PC-3 (cell line): ENCODE measurements at regions not wholly inside any gene's neighbourhood (a gene's known extent, or its start where the extent isn't known, plus 50 kb on each side); places are given as distances from the start of the nearest gene placed in this dataset.

Experiments
- CTCF ChIP-seq: fragments of 300-600 bp; sonication (generic); conservative IDR thresholded peaks from 2 replicates; pipeline ENCODE4 v1.5.1; 2017; ENCODE audit warnings: antibody characterized with exemption, low read depth, mild to moderate bottlenecking, low read length
- EZH2 ChIP-seq: fragments of 300-600 bp; sonication (generic); IDR thresholded peaks from one replicate; pipeline ENCODE4 v1.6.1; 2017; ENCODE audit warnings: antibody characterized with exemption, mild to moderate bottlenecking, low read length; ENCODE audit not compliant: unreplicated experiment

DNA sequence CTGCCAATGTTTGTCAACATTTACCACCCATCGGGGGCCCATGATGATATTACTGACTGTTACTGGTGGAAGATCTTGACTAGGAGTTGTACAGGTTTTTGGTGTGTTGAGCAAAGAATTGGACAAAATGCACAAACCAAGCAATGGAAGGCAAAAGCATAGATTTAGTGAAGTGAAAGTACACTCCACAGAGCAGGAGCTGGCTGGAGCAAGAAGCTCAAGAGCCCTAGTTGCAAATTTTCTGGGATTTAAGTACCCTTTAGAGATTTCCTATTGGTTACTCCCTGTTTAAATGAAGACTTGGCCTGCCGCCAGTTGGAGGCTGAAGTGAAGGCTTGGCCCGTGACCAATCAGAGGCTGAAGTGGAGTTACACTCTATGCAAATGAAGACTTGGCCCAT is 128.6 kb upstream of the KL start:
- TF ChIP-seq CTCF (no peak), EZH2 (no peak)
